Activated CD4-positive, alpha-beta T cell treated with anti-CD3 and anti-CD28 coated beads, Interleukin-2, amount 10 ng/mL, durations not matched to agents 7 days and 5 days (primary cell): ENCODE measurements at regions not wholly inside any gene's neighbourhood (a gene's known extent, or its start where the extent isn't known, plus 50 kb on each side); places are given as distances from the start of the nearest gene placed in this dataset.

Source experiments
- CTCF ChIA-PET: fragments of 350-600 bp; sonication (Branson Sonifier 250); formaldehyde crosslinking; loops from one replicate; lab custom pipeline; 2021; ENCODE audit warnings: antibody characterized with exemption; lab: Charles Lee
- POLR2A ChIA-PET: fragments of 350-600 bp; sonication (Branson Sonifier 250); formaldehyde crosslinking; loops from one replicate; lab custom pipeline; 2021; ENCODE audit warnings: antibody characterized with exemption; lab: Charles Lee
- DNase-seq: peaks from one replicate; pipeline ENCODE4 v3.0.0-alpha.2; 2020
- H3K27ac Mint-ChIP-seq: one replicate; pipeline ENCODE4 v1.8.0; 2021; ENCODE audit warnings: mild to moderate bottlenecking, moderate library complexity, mixed read lengths
- H3K27me3 Mint-ChIP-seq: one replicate; pipeline ENCODE4 v1.8.0; 2021; ENCODE audit warnings: mixed read lengths
- H3K36me3 Mint-ChIP-seq: one replicate; pipeline ENCODE4 v1.8.0; 2021; ENCODE audit warnings: low read depth, mixed read lengths
- H3K4me1 Mint-ChIP-seq: one replicate; pipeline ENCODE4 v1.8.0; 2021; ENCODE audit warnings: mixed read lengths
- H3K4me3 Mint-ChIP-seq: one replicate; pipeline ENCODE4 v1.8.0; 2021; ENCODE audit warnings: mild to moderate bottlenecking, moderate library complexity, mixed read lengths
- H3K9me3 Mint-ChIP-seq: one replicate; pipeline ENCODE4 v1.8.0; 2021; ENCODE audit warnings: mixed read lengths

DNA sequence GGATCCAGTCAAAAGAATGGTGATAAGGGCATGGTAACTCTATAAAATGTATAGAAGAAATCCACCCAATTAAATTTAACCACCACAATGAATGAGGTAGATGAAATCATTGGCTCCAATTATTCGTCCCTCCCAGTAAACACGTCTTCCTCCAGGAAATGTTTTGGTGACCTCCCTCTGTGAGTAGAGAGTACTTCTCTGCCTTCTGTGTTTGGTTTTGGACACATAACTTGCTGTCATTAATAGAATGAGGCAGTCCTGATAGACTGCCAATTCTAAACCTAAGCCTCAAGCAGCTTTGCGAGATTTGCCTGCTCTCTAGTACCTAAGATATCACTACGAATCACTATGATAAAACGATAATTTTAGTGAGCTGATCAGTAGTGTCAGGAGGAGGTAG lies 632.8 kb downstream of the HDGFL1 start:
- CTCF ChIA-PET: no interaction called here
- no peaks in the 10 kb centered on the region for H3K9me3 Mint-ChIP-seq
- POLR2A ChIA-PET: no interaction called here
- DNase-seq: no peak
- no peaks in the 10 kb centered on the region for H3K27me3 Mint-ChIP-seq
- H3K36me3 Mint-ChIP-seq: no peaks in the 10 kb centered on the region
- no peak overlapping the region for H3K4me3 Mint-ChIP-seq
- no peaks in the 10 kb centered on the region for H3K4me1 Mint-ChIP-seq
- H3K27ac Mint-ChIP-seq: no peak overlapping the region

DNA sequence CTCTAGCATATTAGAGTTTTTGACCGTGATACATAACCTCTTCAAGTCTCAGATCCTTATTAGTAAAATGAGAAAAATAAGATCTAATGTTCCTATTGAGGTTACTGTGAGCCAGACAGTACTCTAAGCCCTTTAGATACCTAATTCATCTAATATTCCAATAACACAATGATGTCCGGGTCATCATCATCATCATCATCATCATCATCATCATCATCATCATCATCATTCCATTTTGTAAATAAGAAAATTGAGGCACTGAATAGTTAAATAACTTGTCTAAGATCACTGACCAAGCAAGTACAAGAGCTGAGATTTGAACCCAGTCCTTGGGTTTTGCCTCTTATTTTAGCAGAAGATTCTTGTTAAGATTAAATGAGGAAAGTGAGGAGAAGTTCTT lies 643.0 kb downstream of the HDGFL1 start:
- POLR2A ChIA-PET: no interaction called here
- no peaks in the 10 kb centered on the region for H3K27me3 Mint-ChIP-seq

GRCh38 chr6:23213193-23213592 lies 643.8 kb downstream of the HDGFL1 start:
- no peaks in the 10 kb centered on the region for H3K27me3 Mint-ChIP-seq
- no peak for DNase-seq
- H3K4me3 Mint-ChIP-seq: no peak overlapping the region
- H3K27ac Mint-ChIP-seq: no peak overlapping the region
- ChIA-PET CTCF (no interaction called here), POLR2A (no interaction called here)
- peaks cover 12% of the 10 kb centered on the region for H3K9me3 Mint-ChIP-seq
- no peaks in the 10 kb centered on the region for H3K4me1 Mint-ChIP-seq
- no peaks in the 10 kb centered on the region for H3K36me3 Mint-ChIP-seq

More for the DNA sequence above, 643.0 kb downstream of the HDGFL1 start:
- Mint-ChIP-seq H3K4me1 (no peaks in the 10 kb centered on the region), H3K27ac (no peak overlapping the region), H3K36me3 (no peaks in the 10 kb centered on the region), H3K9me3 (peaks cover 12% of the 10 kb centered on the region), H3K4me3 (no peak overlapping the region)
- CTCF ChIA-PET: no interaction called here
- no peak for DNase-seq

- ChIA-PET POLR2A (no interaction called here), CTCF (no interaction called here)
- H3K4me1 Mint-ChIP-seq: no peaks in the 10 kb centered on the region
- peaks cover 12% of the 10 kb centered on the region for H3K9me3 Mint-ChIP-seq
- H3K27me3 Mint-ChIP-seq: no peaks in the 10 kb centered on the region
- H3K36me3 Mint-ChIP-seq: no peaks in the 10 kb centered on the region
- no peak overlapping the region for H3K4me3 Mint-ChIP-seq
- DNase-seq: no peak
- no peak overlapping the region for H3K27ac Mint-ChIP-seq
Measured at GRCh38 chr6:23213651-23214050, 644.3 kb downstream of the HDGFL1 start.

DNA sequence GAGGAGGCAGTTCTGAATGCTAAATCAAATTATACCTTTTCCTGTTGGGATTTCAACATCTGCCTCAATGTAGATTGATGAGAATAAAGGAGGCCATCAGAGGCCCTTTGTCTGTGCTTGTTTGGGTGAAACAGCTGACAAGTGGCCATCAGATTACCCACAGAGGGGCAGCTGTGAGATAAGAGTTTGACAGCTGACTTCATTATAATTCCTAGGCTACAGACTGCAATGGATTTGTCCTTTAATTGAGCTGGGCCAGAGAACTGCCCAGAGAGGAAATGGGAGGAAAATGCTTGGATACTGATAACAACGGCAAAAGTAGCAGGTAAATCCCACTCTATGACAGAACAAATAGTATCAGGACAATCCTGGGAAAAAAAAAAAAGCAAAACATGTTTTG lies 649.4 kb downstream of the HDGFL1 start:
- POLR2A ChIA-PET: no interaction called here
- no peaks in the 10 kb centered on the region for H3K4me1 Mint-ChIP-seq
- DNase-seq: no peak

DNA sequence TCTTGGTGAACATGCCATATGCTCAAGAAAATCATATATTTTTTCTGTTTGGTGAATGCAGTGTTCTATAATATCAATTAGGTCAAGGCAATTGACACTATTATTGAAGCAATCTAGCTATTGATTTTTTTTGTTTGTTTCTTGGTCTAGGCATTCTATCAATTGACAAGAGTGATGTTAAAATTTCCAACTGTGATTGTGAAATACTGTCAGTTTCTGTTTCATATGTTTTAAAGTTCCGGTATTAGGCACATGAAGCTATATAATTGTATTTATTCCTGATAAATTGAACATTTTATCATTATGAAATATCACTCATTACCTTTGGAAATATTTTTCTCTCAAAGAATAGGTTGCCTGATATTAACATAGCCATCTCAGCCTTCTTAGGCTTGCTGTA lies 653.4 kb downstream of the HDGFL1 start:
- no peak overlapping the region for H3K27ac Mint-ChIP-seq

More for the DNA sequence above, 649.4 kb downstream of the HDGFL1 start:
- H3K27ac Mint-ChIP-seq: no peak overlapping the region
- no peaks in the 10 kb centered on the region for H3K36me3 Mint-ChIP-seq
- peaks cover 3% of the 10 kb centered on the region for H3K9me3 Mint-ChIP-seq
- CTCF ChIA-PET: no interaction called here
- H3K4me3 Mint-ChIP-seq: no peak overlapping the region
- H3K27me3 Mint-ChIP-seq: no peaks in the 10 kb centered on the region

GRCh38 chr6:23224540-23224939 lies 655.2 kb downstream of the HDGFL1 start:
- H3K4me1 Mint-ChIP-seq: no peaks in the 10 kb centered on the region
- H3K4me3 Mint-ChIP-seq: no peak overlapping the region
- no peaks in the 10 kb centered on the region for H3K27me3 Mint-ChIP-seq
- H3K9me3 Mint-ChIP-seq: peaks cover 12% of the 10 kb centered on the region
- H3K36me3 Mint-ChIP-seq: no peaks in the 10 kb centered on the region
- ChIA-PET CTCF (no interaction called here), POLR2A (no interaction called here)
- no peak for DNase-seq
- H3K27ac Mint-ChIP-seq: no peak overlapping the region

More for the DNA sequence above, 653.4 kb downstream of the HDGFL1 start:
- DNase-seq: no peak
- ChIA-PET CTCF (no interaction called here), POLR2A (no interaction called here)
- Mint-ChIP-seq H3K4me3 (no peak overlapping the region), H3K9me3 (peaks cover 9% of the 10 kb centered on the region), H3K27me3 (no peaks in the 10 kb centered on the region), H3K36me3 (no peaks in the 10 kb centered on the region), H3K4me1 (no peaks in the 10 kb centered on the region)

GRCh38 chr6:23228439-23229024 lies 659.2 kb downstream of the HDGFL1 start:
- H3K9me3 Mint-ChIP-seq: peaks cover 12% of the 10 kb centered on the region
- no peak overlapping the region for H3K27ac Mint-ChIP-seq
- DNase-seq: no peak
- H3K4me3 Mint-ChIP-seq: no peak overlapping the region
- H3K36me3 Mint-ChIP-seq: no peaks in the 10 kb centered on the region
- CTCF ChIA-PET: no interaction called here
- H3K4me1 Mint-ChIP-seq: no peaks in the 10 kb centered on the region
- POLR2A ChIA-PET: no interaction called here
- no peaks in the 10 kb centered on the region for H3K27me3 Mint-ChIP-seq

DNA sequence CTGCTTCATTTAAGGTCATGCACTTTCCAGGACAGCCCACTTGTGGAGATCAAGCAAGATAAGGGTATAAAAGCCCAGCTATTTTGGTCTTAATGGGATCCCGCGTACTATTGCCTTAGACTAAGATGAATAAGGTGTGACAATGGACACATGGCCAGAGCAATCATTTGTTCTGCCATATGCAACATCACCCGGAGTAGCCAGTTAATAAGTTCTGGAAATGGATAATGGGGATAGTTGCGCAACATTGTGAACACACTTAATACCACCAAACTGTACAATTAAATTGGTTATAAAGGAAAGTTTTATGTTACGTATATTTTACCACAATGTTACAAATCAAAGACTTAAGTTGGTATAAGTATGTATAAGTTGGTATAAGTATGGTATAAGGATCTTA lies 674.5 kb downstream of the HDGFL1 start:
- Mint-ChIP-seq H3K9me3 (peaks cover 6% of the 10 kb centered on the region), H3K4me1 (no peaks in the 10 kb centered on the region), H3K27ac (no peak overlapping the region), H3K36me3 (no peaks in the 10 kb centered on the region), H3K4me3 (no peak overlapping the region), H3K27me3 (no peaks in the 10 kb centered on the region)
- CTCF ChIA-PET: no interaction called here
- POLR2A ChIA-PET: no interaction called here
- no peak for DNase-seq

DNA sequence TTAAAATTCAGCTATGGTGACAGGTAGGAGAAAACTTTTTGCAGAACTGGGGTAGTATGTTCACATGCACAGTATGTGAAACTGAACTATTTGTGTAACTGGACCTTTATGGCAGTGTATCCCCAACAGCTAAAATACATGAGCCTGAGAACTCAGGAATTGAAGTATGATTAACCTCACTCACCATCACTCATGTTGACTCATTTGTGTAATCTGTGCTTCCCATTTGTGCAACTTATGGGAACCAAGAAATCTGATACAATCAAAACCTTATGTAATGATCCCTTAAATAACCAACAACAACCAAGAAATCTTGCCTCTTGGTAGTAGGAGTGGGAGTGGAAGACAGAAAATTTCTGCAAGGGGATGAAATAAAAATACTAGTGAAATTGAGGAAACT lies 674.9 kb downstream of the HDGFL1 start:
- no peaks in the 10 kb centered on the region for H3K36me3 Mint-ChIP-seq
- POLR2A ChIA-PET: no interaction called here
- peaks cover 6% of the 10 kb centered on the region for H3K9me3 Mint-ChIP-seq
- H3K27me3 Mint-ChIP-seq: no peaks in the 10 kb centered on the region
- CTCF ChIA-PET: no interaction called here
- no peak for DNase-seq
- no peak overlapping the region for H3K4me3 Mint-ChIP-seq
- H3K27ac Mint-ChIP-seq: no peak overlapping the region
- no peaks in the 10 kb centered on the region for H3K4me1 Mint-ChIP-seq

DNA sequence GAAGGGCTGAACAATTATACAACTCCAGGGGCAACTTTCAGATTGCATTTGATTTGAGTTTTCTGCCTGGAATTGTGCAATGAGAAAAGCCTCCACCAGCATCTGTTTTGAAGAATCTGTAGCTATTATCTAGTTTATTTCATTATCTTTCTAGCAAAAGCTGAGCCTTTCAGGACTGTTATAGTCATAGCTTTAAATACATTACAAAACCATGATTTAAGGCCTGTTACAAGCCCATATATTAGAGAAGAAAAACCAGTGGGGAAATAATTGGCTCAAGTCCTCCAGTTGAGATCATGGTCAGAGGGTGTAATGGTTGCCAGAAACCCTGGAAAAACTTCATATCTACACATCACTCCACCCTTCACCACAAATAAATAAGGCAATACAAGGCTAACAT lies 676.2 kb downstream of the HDGFL1 start:
- no peak overlapping the region for H3K4me3 Mint-ChIP-seq
- POLR2A ChIA-PET: no interaction called here
- no peaks in the 10 kb centered on the region for H3K36me3 Mint-ChIP-seq
- peaks cover 6% of the 10 kb centered on the region for H3K9me3 Mint-ChIP-seq
- DNase-seq: no peak
- CTCF ChIA-PET: no interaction called here
- H3K27me3 Mint-ChIP-seq: no peaks in the 10 kb centered on the region
- no peaks in the 10 kb centered on the region for H3K4me1 Mint-ChIP-seq
- H3K27ac Mint-ChIP-seq: no peak overlapping the region

- Mint-ChIP-seq H3K4me3 (no peak overlapping the region), H3K4me1 (no peaks in the 10 kb centered on the region), H3K36me3 (no peaks in the 10 kb centered on the region), H3K9me3 (peaks cover 4% of the 10 kb centered on the region), H3K27ac (no peak overlapping the region), H3K27me3 (no peaks in the 10 kb centered on the region)
- no peak for DNase-seq
- ChIA-PET POLR2A (no interaction called here), CTCF (no interaction called here)
Measured at GRCh38 chr6:23246896-23247295, 677.5 kb downstream of the HDGFL1 start.

- Mint-ChIP-seq H3K27ac (no peak overlapping the region), H3K4me3 (no peak overlapping the region), H3K27me3 (no peaks in the 10 kb centered on the region), H3K4me1 (no peaks in the 10 kb centered on the region), H3K36me3 (no peaks in the 10 kb centered on the region), H3K9me3 (peaks cover 3% of the 10 kb centered on the region)
- CTCF ChIA-PET: no interaction called here
- DNase-seq: no peak
- POLR2A ChIA-PET: no interaction called here
Measured at GRCh38 chr6:23250556-23250955, 681.2 kb downstream of the HDGFL1 start.

GRCh38 chr6:23262864-23263263 lies 693.5 kb downstream of the HDGFL1 start:
- no peaks in the 10 kb centered on the region for H3K36me3 Mint-ChIP-seq
- ChIA-PET CTCF (no interaction called here), POLR2A (no interaction called here)
- no peak for DNase-seq
- H3K4me3 Mint-ChIP-seq: no peak overlapping the region
- H3K9me3 Mint-ChIP-seq: peaks cover 20% of the 10 kb centered on the region
- no peak overlapping the region for H3K27ac Mint-ChIP-seq
- no peaks in the 10 kb centered on the region for H3K27me3 Mint-ChIP-seq
- H3K4me1 Mint-ChIP-seq: no peaks in the 10 kb centered on the region
